GM06990 (cell line): ENCODE measurements at regions not wholly inside any gene's neighbourhood (a gene's known extent, or its start where the extent isn't known, plus 50 kb on each side); places are given as distances from the start of the nearest gene placed in this dataset.
"Not testable (repeated sequence)": the region's sequence is repeated elsewhere in the genome, so short reads cannot be mapped to it uniquely, and the experiment has no call there.

Experiments
- DNase-seq: peaks from one replicate; pipeline ENCODE4 v3.0.0-alpha.2; 2011; ENCODE audit not compliant: insufficient read length; ENCODE audit errors: extremely low read depth
- H3K27me3 ChIP-seq: replicated peaks from 2 replicates; pipeline ENCODE4 v1.6.0; 2011; ENCODE audit warnings: low read length; ENCODE audit not compliant: control insufficient read depth, insufficient read depth
- H3K36me3 ChIP-seq: 2 replicates; pipeline ENCODE4 v1.5.1; 2011; ENCODE audit warnings: low read length; ENCODE audit not compliant: control insufficient read depth, insufficient read depth
- H3K4me3 ChIP-seq: replicated peaks from 2 replicates; pipeline ENCODE4 v1.5.1; 2011; ENCODE audit warnings: low read depth, mild to moderate bottlenecking, control low read depth, low read length
- TF ChIP-seq, protein P1 (sequence below): IDR thresholded peaks from 2 replicates; pipeline ENCODE4 v1.5.1; 2011; ENCODE audit warnings: low read length, control low read depth, mild to moderate bottlenecking, inconsistent platforms; ENCODE audit not compliant: insufficient read depth, poor library complexity, severe bottlenecking

DNA sequence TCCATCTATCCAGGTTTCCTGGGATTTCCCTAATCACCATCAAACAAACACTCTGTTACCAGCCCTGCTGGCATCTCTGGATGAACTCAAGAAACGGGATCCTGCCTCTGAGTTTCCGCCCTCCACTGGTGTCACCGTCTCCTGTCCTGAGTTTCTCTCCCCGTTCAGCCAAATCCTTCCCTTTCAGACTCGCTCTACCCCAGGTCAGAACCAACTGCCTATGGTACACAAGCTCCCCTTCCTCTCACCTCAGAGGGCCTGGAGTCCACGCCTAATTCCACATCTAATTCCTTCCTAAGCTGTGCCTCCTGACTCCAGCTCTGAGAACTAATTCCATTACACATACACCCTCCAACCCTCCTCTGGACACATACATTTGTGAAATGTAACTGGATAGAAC is 96.1 kb downstream of the SHANK2 start:
- no peak overlapping the region for H3K4me3 ChIP-seq
- H3K27me3 ChIP-seq: no peaks in the 10 kb centered on the region; the same call in none of the 2 replicates
- no peaks in the 10 kb centered on the region for H3K36me3 ChIP-seq
- no peak for DNase-seq
- TF ChIP-seq, protein P1, sequence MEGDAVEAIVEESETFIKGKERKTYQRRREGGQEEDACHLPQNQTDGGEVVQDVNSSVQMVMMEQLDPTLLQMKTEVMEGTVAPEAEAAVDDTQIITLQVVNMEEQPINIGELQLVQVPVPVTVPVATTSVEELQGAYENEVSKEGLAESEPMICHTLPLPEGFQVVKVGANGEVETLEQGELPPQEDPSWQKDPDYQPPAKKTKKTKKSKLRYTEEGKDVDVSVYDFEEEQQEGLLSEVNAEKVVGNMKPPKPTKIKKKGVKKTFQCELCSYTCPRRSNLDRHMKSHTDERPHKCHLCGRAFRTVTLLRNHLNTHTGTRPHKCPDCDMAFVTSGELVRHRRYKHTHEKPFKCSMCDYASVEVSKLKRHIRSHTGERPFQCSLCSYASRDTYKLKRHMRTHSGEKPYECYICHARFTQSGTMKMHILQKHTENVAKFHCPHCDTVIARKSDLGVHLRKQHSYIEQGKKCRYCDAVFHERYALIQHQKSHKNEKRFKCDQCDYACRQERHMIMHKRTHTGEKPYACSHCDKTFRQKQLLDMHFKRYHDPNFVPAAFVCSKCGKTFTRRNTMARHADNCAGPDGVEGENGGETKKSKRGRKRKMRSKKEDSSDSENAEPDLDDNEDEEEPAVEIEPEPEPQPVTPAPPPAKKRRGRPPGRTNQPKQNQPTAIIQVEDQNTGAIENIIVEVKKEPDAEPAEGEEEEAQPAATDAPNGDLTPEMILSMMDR: no peak

DNA sequence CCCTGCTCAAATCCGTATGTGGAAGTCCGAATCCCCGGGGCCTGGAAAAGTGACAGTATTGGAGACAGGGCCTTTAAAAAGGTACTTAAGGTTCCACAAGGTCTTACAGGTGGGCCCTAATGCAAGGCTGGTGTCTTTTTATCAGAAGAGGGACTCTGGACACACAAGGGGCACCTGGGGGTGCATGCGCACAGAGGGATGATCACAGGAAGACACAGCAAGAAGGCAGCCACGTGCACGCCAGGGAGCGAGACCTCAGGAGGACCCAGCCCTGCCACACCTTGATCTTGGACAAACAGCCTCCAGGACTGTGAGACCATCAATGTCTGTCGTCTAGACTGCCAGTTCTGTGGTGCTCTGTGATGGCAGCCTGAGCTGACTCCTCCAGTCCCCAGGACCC is 96.5 kb downstream of the SHANK2 start:
- DNase-seq: no peak
- TF ChIP-seq, protein P1: no peak
- H3K4me3 ChIP-seq: no peak overlapping the region
- H3K36me3 ChIP-seq: no peaks in the 10 kb centered on the region
- H3K27me3 ChIP-seq: no peaks in the 10 kb centered on the region; the same call in none of the 2 replicates

DNA sequence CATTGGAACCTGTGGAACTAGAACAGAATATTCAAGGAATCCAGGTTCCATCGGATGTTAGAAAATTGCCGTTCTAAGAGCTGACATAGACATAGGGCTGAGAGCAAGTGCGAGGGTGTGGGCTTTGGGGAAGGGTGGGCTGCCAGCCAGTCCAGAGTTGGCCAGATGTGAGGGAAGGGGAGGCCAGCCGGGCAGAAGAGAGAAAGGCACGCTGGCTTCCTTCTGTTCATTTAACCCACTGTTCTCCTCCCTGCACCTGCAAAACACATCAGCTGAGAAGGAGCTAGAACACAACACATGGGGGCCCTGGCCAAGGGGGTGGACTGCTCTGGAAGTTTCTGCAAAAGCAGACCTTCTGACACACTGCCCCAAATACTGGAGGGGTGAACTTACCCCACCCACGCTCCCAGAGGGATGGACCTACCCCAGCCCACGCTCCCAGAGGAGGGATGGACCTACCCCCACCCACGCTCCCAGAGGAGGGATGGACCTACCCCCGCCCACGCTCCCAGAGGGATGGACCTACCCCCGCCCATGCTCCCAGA is 98.0 kb downstream of the SHANK2 start:
- DNase-seq: no peak
- no peaks in the 10 kb centered on the region for H3K36me3 ChIP-seq
- TF ChIP-seq, protein P1: no peak
- H3K4me3 ChIP-seq: no peak overlapping the region
- H3K27me3 ChIP-seq: no peaks in the 10 kb centered on the region; the same call in none of the 2 replicates

DNA sequence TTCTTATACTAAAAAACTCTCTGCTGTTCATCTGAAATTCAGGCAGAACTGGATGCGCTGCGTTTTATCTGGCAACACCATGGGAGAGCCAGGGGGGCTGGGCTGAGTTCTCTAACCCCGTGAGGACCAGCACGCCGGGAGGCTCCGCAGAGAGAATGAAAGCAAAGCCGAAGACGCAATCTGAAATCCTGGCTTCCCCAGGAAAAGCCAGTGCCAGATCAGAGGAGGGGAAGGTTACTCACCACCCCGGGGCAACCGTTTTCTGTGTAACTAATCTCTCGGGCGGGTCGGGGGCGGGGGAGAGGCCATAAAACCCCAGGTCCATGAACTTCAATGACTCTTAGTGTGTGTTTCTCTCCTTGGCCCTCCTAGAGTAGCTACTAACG is 99.4 kb downstream of the SHANK2 start:
- TF ChIP-seq, protein P1: no peak
- Histone ChIP-seq H3K36me3 (no peaks in the 10 kb centered on the region), H3K27me3 (no peaks in the 10 kb centered on the region; the same call in 1 of the 2 replicates), H3K4me3 (no peak overlapping the region)
- no peak for DNase-seq

DNA sequence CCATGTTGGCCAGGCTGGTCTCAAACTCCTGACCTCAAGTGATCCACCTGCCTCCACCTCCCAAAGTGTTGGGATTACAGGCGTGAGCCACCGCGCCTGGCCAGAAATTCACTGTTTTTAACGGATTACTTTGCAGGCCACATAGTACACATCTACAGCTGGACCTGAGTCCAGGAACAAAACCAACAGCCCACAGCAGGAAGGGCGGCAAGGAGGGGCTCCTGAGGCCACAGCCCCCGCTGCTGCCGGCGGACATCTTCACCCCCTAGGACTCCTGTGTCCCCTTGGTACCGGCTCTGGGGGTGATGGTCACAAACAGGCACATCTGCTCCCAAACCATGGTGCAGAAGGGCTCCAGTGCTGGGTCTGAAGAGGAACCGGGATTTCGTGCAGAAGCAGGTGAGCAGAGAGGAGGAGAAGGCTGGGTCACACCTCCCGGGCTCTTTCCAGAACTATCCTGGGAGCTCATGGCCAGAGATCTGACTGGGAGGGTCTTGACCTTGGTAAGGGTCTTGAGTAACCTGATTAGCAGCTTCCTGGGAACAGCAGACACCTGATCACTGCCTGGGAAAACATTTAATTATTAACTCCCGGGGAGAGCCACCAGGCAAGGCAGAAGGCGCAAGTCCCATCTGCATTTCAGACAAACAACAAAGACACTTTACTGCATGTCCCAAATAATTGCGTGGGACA is 99.9 kb downstream of the SHANK2 start:
- H3K4me3 ChIP-seq, H3K27me3 ChIP-seq, H3K36me3 ChIP-seq, DNase-seq: not testable (repeated sequence)

DNA sequence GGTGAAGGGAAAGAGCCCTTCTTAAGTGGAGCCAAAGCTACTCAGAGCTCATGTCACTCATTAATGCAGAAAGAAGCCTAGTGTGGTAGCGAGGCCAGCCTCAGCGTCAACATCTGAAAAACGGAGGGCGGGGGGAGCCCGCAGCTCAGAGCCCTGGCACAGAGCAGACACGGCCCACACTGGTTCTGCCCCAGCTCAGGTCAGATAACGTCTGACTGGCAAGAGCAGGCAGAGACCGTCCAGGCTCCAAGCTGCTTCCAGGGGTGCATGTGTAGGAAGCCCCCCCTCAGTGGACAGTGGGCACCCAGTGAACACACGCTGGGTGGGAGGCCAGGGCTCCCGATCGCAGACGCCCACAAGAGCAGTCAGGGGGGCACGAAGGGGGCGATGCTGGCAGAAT is 100.8 kb downstream of the SHANK2 start:
- no peaks in the 10 kb centered on the region for H3K36me3 ChIP-seq
- no peak for DNase-seq
- no peaks in the 10 kb centered on the region; the same call in 1 of the 2 replicates for H3K27me3 ChIP-seq
- TF ChIP-seq, protein P1: no peak
- H3K4me3 ChIP-seq: no peak overlapping the region
